MM.1S (cell line): ENCODE measurements at regions not wholly inside any gene's neighbourhood (a gene's known extent, or its start where the extent isn't known, plus 50 kb on each side); places are given as distances from the start of the nearest gene placed in this dataset.

Source experiments
- DNase-seq: peaks from one replicate; pipeline ENCODE4 v3.0.0-alpha.2; 2015
- H2AFZ ChIP-seq: fragments of 300-600 bp; sonication (generic); 2 replicates; pipeline ENCODE4 v1.6.0; 2016; ENCODE audit warnings: antibody characterized with exemption, low read length
- H3F3A ChIP-seq: fragments of 300-600 bp; sonication (generic); 2 replicates; pipeline ENCODE4 v1.6.1; 2016; ENCODE audit warnings: mild to moderate bottlenecking, antibody characterized with exemption, low read length, moderate library complexity, mixed read lengths; ENCODE audit not compliant: insufficient read depth
- H3K27ac ChIP-seq: fragments of 300-600 bp; sonication (generic); 2 replicates; pipeline ENCODE4 v1.5.1; 2016; ENCODE audit warnings: mild to moderate bottlenecking, low read length
- H3K27me3 ChIP-seq: fragments of 300-600 bp; sonication (generic); replicated peaks from 2 replicates; pipeline ENCODE4 v1.6.0; 2016; ENCODE audit warnings: low read length; ENCODE audit not compliant: insufficient read depth
- H3K36me3 ChIP-seq: fragments of 300-600 bp; sonication (generic); replicated peaks from 2 replicates; pipeline ENCODE4 v1.6.1; 2016; ENCODE audit warnings: mild to moderate bottlenecking, low read length, mixed read lengths; ENCODE audit not compliant: insufficient read depth
- H3K4me1 ChIP-seq: fragments of 300-600 bp; sonication (generic); 2 replicates; pipeline ENCODE4 v1.6.1; 2016; ENCODE audit warnings: low read length, mixed read lengths
- H3K4me2 ChIP-seq: fragments of 300-600 bp; sonication (generic); 2 replicates; pipeline ENCODE4 v1.6.0; 2016; ENCODE audit warnings: low read depth, low read length
- H3K4me3 ChIP-seq: fragments of 300-600 bp; sonication (generic); 2 replicates; pipeline ENCODE4 v1.5.1; 2016; ENCODE audit warnings: low read length, mixed read lengths
- H3K79me2 ChIP-seq: fragments of 300-600 bp; sonication (generic); 2 replicates; pipeline ENCODE4 v1.6.1; 2016; ENCODE audit warnings: mixed run types, low read length, mixed read lengths
- H3K9ac ChIP-seq: fragments of 300-600 bp; sonication (generic); 2 replicates; pipeline ENCODE4 v1.6.1; 2016; ENCODE audit warnings: low read length, mixed read lengths
- H3K9me2 ChIP-seq: fragments of 300-600 bp; sonication (generic); replicated peaks from 2 replicates; pipeline ENCODE4 v1.6.1; 2016; ENCODE audit warnings: mild to moderate bottlenecking, low read length, mixed read lengths; ENCODE audit not compliant: insufficient read depth
- H3K9me3 ChIP-seq: fragments of 300-600 bp; sonication (generic); replicated peaks from 2 replicates; pipeline ENCODE4 v1.6.1; 2016; ENCODE audit warnings: mild to moderate bottlenecking, low read length, mixed read lengths; ENCODE audit not compliant: insufficient read depth
- H4K20me1 ChIP-seq: fragments of 300-600 bp; sonication (generic); 2 replicates; pipeline ENCODE4 v1.6.1; 2016; ENCODE audit warnings: mild to moderate bottlenecking, low read length, moderate library complexity, mixed read lengths; ENCODE audit not compliant: insufficient read depth
- CTCF ChIP-seq: fragments of 300-600 bp; sonication (generic); IDR thresholded peaks from 2 replicates; pipeline ENCODE4 v1.5.1; 2016; ENCODE audit warnings: antibody characterized with exemption, low read length, mixed read lengths
- EZH2 ChIP-seq: fragments of 300-600 bp; sonication (generic); optimal IDR thresholded peaks from 2 replicates; pipeline ENCODE3; 2017; ENCODE audit warnings: low read depth, mild to moderate bottlenecking, antibody characterized with exemption, low read length, mixed read lengths
- EZH2phosphoT487 ChIP-seq: fragments of 300-600 bp; sonication (generic); IDR thresholded peaks from 2 replicates; pipeline ENCODE4 v1.6.1; 2018; ENCODE audit warnings: antibody characterized with exemption, low read length

- Histone ChIP-seq H3K27me3 (no peaks in the 10 kb centered on the region), H3K9me3 (no peaks in the 10 kb centered on the region), H3K79me2 (no peaks in the 10 kb centered on the region), H2AFZ (no peak overlapping the region), H3K27ac (no peak overlapping the region), H3K9ac (no peak overlapping the region), H4K20me1 (no peaks in the 10 kb centered on the region), H3K4me3 (no peak overlapping the region), H3K4me2 (no peak overlapping the region), H3K9me2 (no peaks in the 10 kb centered on the region), H3K4me1 (no peaks in the 10 kb centered on the region), H3K36me3 (no peaks in the 10 kb centered on the region), H3F3A (no peaks in the 10 kb centered on the region)
- no peak for DNase-seq
- no peak for TF ChIP-seq EZH2
- TF ChIP-seq CTCF: no peak
- no peak for TF ChIP-seq EZH2phosphoT487
These were observed 183.3 kb downstream of the KCNRG start for GRCh38 chr13:50198508-50198907.

GRCh38 chr13:50200569-50200968, 185.3 kb downstream of the KCNRG start:
- H3K9me3 ChIP-seq: no peaks in the 10 kb centered on the region
- H3K79me2 ChIP-seq: no peaks in the 10 kb centered on the region
- TF ChIP-seq EZH2: no peak
- H3K36me3 ChIP-seq: no peaks in the 10 kb centered on the region
- H3K4me2 ChIP-seq: no peak overlapping the region
- H3K4me1 ChIP-seq: no peaks in the 10 kb centered on the region
- no peak overlapping the region for H2AFZ ChIP-seq
- no peak overlapping the region for H3K27ac ChIP-seq
- no peak overlapping the region for H3K9ac ChIP-seq
- DNase-seq: no peak
- H3K4me3 ChIP-seq: no peak overlapping the region
- H3K27me3 ChIP-seq: no peaks in the 10 kb centered on the region
- no peaks in the 10 kb centered on the region for H4K20me1 ChIP-seq
- no peaks in the 10 kb centered on the region for H3K9me2 ChIP-seq
- no peaks in the 10 kb centered on the region for H3F3A ChIP-seq

GRCh38 chr13:50200988-50201387, 185.7 kb downstream of the KCNRG start:
- H3K27ac ChIP-seq: no peak overlapping the region
- no peak overlapping the region for H3K9ac ChIP-seq
- no peaks in the 10 kb centered on the region for H3K4me1 ChIP-seq
- H3K9me3 ChIP-seq: no peaks in the 10 kb centered on the region
- no peaks in the 10 kb centered on the region for H3K27me3 ChIP-seq
- H3K4me2 ChIP-seq: no peak overlapping the region
- H3K36me3 ChIP-seq: no peaks in the 10 kb centered on the region
- TF ChIP-seq EZH2phosphoT487 (no peak), EZH2 (no peak), CTCF (no peak)
- H2AFZ ChIP-seq: no peak overlapping the region
- no peaks in the 10 kb centered on the region for H3K9me2 ChIP-seq
- H3F3A ChIP-seq: no peaks in the 10 kb centered on the region
- H3K4me3 ChIP-seq: no peak overlapping the region
- DNase-seq: no peak
- H4K20me1 ChIP-seq: no peaks in the 10 kb centered on the region
- H3K79me2 ChIP-seq: no peaks in the 10 kb centered on the region

GRCh38 chr13:50202485-50202884, 187.2 kb downstream of the KCNRG start:
- no peak for DNase-seq
- Histone ChIP-seq H3K9me2 (no peaks in the 10 kb centered on the region), H3K27me3 (no peaks in the 10 kb centered on the region), H3F3A (no peaks in the 10 kb centered on the region), H3K27ac (no peak overlapping the region), H3K9me3 (no peaks in the 10 kb centered on the region), H3K4me2 (no peak overlapping the region), H3K36me3 (no peaks in the 10 kb centered on the region), H3K9ac (no peak overlapping the region), H3K4me3 (no peak overlapping the region), H4K20me1 (no peaks in the 10 kb centered on the region), H3K4me1 (no peaks in the 10 kb centered on the region), H3K79me2 (no peaks in the 10 kb centered on the region), H2AFZ (no peak overlapping the region)
- TF ChIP-seq EZH2phosphoT487 (no peak), CTCF (no peak), EZH2 (no peak)
